Effector memory CD4-positive, alpha-beta T cell (primary cell): ENCODE measurements at regions not wholly inside any gene's neighbourhood (a gene's known extent, or its start where the extent isn't known, plus 50 kb on each side); places are given as distances from the start of the nearest gene placed in this dataset.

Experiments
- DNase-seq, 3 donors: peaks; one replicate each; pipeline ENCODE4 v3.0.0-alpha.2; 2020
- H3K27ac ChIP-seq: 2 replicates; pipeline ENCODE4 v1.7.0; 2013; ENCODE audit warnings: mild to moderate bottlenecking, low read length, moderate library complexity; ENCODE audit not compliant: insufficient read depth, poor library complexity, severe bottlenecking
- H3K27me3 ChIP-seq: replicated peaks from 2 replicates; pipeline ENCODE4 v1.7.0; 2013; ENCODE audit warnings: mild to moderate bottlenecking, low read length; ENCODE audit not compliant: insufficient read depth, control insufficient read depth, poor library complexity, severe bottlenecking
- H3K36me3 ChIP-seq: 2 replicates; pipeline ENCODE4 v1.7.0; 2013; ENCODE audit warnings: mild to moderate bottlenecking, low read length, moderate library complexity; ENCODE audit not compliant: control insufficient read depth, insufficient read depth
- H3K4me1 ChIP-seq: 2 replicates; pipeline ENCODE4 v1.7.0; 2013; ENCODE audit warnings: low read length, mild to moderate bottlenecking; ENCODE audit not compliant: control insufficient read depth, insufficient read depth, poor library complexity, severe bottlenecking
- H3K4me3 ChIP-seq: 2 replicates; pipeline ENCODE4 v1.7.0; 2013; ENCODE audit warnings: low read length, low read depth, mild to moderate bottlenecking; ENCODE audit not compliant: insufficient read depth, poor library complexity, severe bottlenecking
- H3K9me3 ChIP-seq: 2 replicates; pipeline ENCODE4 v1.7.0; 2013; ENCODE audit warnings: mild to moderate bottlenecking, low read length, moderate library complexity; ENCODE audit not compliant: control insufficient read depth

DNA sequence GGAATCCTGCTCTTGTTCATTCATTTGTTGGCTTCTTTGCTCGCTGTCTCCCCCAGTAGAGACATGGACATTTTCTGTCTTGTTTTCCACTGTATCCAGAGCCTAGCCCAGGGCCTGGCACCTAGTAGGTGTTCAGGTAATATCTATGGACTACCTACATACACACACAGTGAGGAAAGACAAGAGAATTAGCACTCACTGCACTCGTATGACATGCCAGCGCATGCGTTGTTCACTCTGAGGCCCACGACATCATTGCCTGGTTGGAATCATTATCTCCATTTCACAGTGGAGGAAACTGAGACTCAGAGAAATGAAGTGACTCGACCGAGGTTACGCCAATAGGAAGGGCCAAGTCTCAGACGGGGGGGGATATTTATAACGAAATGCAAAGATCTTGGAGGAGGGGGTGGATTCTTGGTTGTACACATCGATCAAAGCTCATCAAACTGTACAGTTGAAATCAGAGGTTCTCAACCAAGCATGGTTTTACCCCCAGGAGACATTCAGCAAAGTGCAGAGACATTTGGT, 140.1 kb upstream of the PTPN1 start:
- Histone ChIP-seq H3K36me3 (no peaks in the 10 kb centered on the region), H3K27ac (no peak overlapping the region), H3K27me3 (no peaks in the 10 kb centered on the region), H3K9me3 (no peaks in the 10 kb centered on the region), H3K4me1 (no peaks in the 10 kb centered on the region), H3K4me3 (no peak overlapping the region)
- DNase-seq: no peak

DNA sequence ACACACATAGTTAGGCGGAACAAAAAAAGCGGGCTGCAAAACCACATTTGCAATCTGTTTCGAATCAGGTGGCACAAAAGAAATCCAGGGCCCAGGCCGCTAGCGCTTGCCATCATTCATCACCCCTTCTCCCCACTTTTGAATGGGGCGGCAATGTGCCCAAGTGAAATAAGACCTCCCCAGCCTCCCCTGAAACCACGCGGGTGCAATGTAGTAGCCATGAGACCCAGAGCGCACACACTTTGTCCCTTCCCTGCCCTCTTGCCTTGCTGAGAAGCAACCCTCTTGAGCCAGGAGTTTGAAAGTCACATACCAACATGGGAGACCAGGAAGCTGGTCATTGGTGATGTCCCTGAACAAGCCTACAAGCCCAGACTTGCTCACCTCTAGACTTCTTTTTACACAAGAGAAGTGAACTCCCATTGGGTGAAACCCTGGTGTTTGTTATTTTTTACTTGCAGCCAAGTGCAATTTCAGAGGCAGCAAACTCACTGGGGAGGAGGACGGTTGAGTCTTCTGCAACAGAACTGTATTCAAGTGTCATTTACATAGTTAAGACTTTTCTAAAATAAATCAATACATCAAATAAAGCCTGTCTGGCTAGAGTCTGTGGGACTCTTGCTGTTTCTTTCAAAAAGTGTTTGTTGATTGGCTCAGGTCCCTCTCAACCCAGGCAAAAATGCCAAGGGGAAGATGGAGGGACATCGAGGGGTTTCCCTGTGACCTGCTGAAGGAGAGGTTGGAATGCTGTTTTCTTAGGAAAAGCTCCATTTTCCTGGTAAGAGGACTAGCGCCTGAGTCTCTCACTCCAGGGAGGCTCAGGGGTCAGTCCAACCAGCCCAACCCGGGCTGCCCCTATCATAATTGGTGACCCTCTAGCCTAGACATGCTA, 138.1 kb upstream of the PTPN1 start:
- Histone ChIP-seq H3K9me3 (no peaks in the 10 kb centered on the region), H3K27me3 (no peaks in the 10 kb centered on the region), H3K4me1 (no peaks in the 10 kb centered on the region), H3K36me3 (no peaks in the 10 kb centered on the region), H3K4me3 (no peak overlapping the region), H3K27ac (no peak overlapping the region)
- no peak for DNase-seq

DNA sequence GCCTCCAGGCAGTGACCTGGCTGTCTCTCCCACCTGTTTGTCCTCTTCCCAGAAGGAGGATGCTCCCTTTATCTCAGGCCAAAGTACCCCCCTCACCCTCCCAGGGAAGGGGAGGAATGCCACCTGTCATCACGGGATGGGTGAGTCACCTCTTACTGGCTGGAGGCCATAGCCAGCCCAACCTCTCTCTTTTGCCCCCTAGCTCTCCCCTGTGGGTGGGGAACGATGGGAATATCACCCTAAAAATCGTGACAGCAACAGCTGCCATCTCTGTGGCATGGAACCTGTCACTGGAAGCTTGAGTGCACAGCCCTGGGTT, 137.5 kb upstream of the PTPN1 start:
- Histone ChIP-seq H3K4me1 (no peaks in the 10 kb centered on the region), H3K27ac (no peak overlapping the region), H3K9me3 (no peaks in the 10 kb centered on the region), H3K4me3 (no peak overlapping the region), H3K36me3 (no peaks in the 10 kb centered on the region), H3K27me3 (no peaks in the 10 kb centered on the region)
- DNase-seq: no peak

DNA sequence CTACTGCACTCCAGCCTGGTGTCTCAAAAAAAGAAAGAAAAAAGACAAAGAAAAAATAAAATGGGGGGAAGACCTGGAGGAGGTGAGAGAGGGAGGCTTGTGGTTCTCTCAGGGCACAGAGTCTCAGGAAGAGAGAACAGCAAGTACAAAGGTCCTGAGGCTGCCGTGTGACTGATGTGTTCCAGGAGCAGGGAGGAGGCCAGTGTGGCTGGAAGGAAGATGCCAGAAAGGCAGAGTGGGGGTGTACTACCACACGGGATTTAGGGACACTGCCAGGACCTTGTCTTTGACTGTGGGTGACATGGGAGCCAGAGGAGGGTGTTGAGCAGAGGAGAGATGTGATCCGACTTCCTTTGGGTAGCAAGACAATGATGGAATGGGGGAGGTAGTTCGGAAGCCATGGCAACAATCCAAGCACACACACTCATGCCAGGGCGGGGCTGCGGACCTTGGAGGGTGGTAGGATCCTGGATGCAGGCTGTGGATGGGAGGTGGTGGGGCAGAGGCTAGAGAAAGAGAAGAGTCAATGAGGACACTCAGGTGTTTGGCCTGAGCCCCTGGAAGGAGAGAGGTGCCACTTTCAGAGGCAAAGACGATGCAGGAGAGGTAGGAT, 136.4 kb upstream of the PTPN1 start:
- no peaks in the 10 kb centered on the region for H3K4me1 ChIP-seq
- no peaks in the 10 kb centered on the region for H3K27me3 ChIP-seq
- H3K4me3 ChIP-seq: no peak overlapping the region
- H3K36me3 ChIP-seq: no peaks in the 10 kb centered on the region
- DNase-seq: no peak
- no peaks in the 10 kb centered on the region for H3K9me3 ChIP-seq
- H3K27ac ChIP-seq: no peak overlapping the region

DNA sequence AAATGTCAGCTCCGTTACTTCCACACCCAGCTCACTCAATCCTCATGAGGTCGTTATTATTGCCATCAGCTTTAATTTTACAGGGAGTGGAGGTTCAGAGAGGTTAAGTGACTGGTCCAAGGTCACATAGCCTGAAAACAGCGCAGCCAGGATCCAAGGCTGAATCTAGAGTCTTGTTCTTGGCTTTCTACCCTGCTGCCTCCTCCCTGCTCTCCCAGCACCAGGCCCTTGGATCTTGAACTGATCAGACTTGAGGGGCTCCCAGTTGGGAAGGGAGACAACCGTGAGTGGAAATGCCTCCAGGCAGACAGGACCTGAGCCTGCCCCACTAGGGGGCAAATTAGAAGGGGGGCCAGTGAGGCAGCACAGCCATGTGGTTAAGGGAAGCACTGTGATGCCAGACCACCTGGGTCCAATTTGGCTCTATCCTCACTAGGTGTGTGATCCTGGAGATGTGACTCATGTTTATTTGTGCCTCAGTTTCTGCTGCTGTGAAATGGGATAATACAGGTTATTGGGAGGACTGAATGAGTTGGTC, 135.6 kb upstream of the PTPN1 start:
- no peak for DNase-seq
- Histone ChIP-seq H3K4me3 (no peak overlapping the region), H3K36me3 (no peaks in the 10 kb centered on the region), H3K27ac (no peak overlapping the region), H3K4me1 (no peaks in the 10 kb centered on the region), H3K9me3 (no peaks in the 10 kb centered on the region), H3K27me3 (no peaks in the 10 kb centered on the region)

DNA sequence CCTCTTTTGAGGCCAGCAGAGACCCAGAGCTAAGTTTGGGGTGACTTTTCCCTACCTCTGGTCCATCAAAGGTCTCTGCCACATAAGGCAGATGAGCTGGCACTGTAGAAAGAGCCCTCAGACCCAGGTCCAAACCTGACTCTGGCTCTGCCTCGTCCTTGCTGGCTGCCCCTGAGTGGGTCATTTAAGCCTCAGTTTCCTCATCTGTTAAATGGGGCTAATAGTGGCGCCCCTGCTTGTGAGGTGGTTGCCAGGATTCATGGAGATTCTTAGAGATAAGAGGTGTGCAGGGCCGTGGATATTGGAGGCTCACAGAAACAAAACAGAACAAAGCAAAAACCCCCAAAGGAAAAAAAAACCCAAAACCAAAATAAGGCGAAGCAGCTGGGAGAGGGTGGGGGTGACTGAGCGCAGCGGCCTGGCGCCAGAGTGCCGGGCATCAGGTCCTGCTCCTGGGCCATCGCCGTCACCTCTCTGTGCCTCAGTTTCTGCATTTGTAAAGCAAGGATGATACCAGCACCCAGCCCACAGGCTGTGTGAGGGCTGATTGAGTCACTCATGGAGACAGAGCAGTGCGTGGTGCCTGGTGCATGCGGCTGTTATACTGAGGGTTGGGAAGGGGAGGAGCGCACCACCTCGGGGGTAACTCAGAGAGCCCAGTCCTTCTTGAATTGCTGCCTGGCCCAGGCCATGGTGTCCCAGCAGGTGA, 133.8 kb upstream of the PTPN1 start:
- H3K4me1 ChIP-seq: no peaks in the 10 kb centered on the region
- H3K4me3 ChIP-seq: no peak overlapping the region
- no peaks in the 10 kb centered on the region for H3K36me3 ChIP-seq
- H3K27me3 ChIP-seq: no peaks in the 10 kb centered on the region
- DNase-seq: no peak
- H3K9me3 ChIP-seq: no peaks in the 10 kb centered on the region
- H3K27ac ChIP-seq: no peak overlapping the region

DNA sequence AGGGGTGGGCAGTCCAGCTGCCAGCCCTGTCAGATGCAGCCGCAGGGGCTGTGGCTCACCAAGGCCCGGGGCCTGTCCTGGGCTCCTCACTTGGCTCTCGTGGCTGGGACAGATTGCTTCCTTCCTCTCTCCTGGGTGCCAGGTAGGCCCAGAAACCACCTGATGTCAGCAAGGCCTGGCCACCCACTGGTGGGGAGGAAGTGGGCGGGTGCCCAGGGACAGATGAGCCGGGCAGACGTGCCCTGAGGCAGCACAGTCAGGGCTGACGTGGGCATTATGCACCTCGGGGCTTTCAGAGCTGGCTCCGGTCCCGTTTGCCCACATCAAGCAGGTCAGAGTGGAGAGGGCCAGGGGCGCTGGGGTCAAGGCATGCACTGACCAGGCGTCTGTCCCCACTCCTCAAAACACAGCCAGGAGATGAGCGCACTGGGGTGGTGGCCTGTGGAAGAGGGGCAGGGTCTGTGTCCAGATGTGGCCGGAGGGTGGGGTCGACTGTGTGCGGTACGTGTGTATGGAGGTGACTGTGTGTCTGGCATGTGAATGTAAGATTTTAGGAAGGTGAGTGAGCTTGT, 133.2 kb upstream of the PTPN1 start:
- Histone ChIP-seq H3K9me3 (no peaks in the 10 kb centered on the region), H3K27me3 (no peaks in the 10 kb centered on the region), H3K27ac (no peak overlapping the region), H3K36me3 (no peaks in the 10 kb centered on the region), H3K4me3 (no peak overlapping the region), H3K4me1 (no peaks in the 10 kb centered on the region)
- DNase-seq: no peak

DNA sequence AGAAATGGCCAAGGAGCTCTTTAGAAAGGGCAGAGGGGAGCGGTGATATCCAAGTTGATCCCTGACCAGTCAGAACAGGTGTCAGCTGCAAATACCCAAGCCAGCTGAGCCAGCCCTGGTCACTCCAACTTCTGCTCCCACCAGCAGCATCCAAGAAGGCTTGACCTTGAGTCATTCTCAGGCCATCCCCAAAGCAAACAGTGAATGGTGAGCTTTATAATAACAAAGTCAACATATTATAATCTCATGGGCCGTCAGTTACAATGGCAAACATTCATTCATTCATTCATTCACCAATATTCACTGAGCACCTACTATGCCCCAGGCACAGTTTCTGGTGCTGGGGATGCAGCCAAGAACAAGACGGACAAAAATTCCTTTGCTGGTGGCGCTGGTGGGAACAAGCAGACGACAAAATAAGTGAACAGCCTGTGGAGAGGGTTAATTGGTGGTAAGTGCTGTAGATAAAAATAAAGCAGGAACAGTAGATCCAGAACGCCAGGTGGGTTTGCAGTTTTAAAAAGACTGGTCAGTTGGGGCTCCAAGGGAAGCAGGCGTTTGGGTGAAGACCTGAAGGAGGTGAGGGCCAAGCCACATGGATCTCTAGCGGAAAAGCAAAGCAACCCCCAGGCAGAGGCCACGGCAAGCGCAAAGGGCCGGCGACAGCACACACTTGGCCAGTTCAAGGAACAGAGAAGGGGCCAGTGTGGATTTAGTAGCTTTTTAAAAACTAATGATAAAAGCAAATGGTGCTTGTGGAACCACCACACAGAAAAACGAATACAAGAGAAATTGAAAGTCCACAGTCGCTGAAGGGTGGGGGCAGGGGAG, 131.8 kb upstream of the PTPN1 start:
- no peaks in the 10 kb centered on the region for H3K36me3 ChIP-seq
- H3K9me3 ChIP-seq: no peaks in the 10 kb centered on the region
- H3K4me1 ChIP-seq: no peaks in the 10 kb centered on the region
- no peak overlapping the region for H3K4me3 ChIP-seq
- no peaks in the 10 kb centered on the region for H3K27me3 ChIP-seq
- DNase-seq: no peak
- no peak overlapping the region for H3K27ac ChIP-seq
